ENCODE measurements at regions not wholly inside any gene's neighbourhood (a gene's known extent, or its start where the extent isn't known, plus 50 kb on each side); places are given as distances from the start of the nearest gene placed in this dataset.

- TF ChIP-seq CREB1 (IDR thresholded peaks at IDR 0.05; ENCODE audit: low read depth) (no peak), POLR2AphosphoS5 (IDR thresholded peaks at IDR 0.05; ENCODE audit: low read length) (no peak), BHLHE40 (IDR thresholded peaks at IDR 0.05; ENCODE audit: borderline replicate concordance in 1 of 2, low read depth in 2 of 2, low read length in 1 of 2) (no peak), HDAC6 (IDR thresholded peaks at IDR 0.05; ENCODE audit: unreplicated experiment) (no peak), EP300 (IDR thresholded peaks at IDR 0.05; ENCODE audit: borderline replicate concordance in 1 of 2, control insufficient read depth in 1 of 2, low read depth in 2 of 2, low read length in 2 of 2) (no peak)
Observed at GRCh38 chr10:9081961-9082360, 1027.5 kb downstream of the GATA3 start.
